SU-DHL-6 (cell line): ENCODE measurements at regions not wholly inside any gene's neighbourhood (a gene's known extent, or its start where the extent isn't known, plus 50 kb on each side); places are given as distances from the start of the nearest gene placed in this dataset.

ENCODE experiments used
- H2AFZ ChIP-seq: fragments of 200-600 bp; sonication (generic); 2 replicates; pipeline ENCODE4 v1.6.1; 2014; ENCODE audit warnings: low read depth, mild to moderate bottlenecking, moderate library complexity, mixed read lengths, antibody characterized with exemption, low read length; ENCODE audit not compliant: severe bottlenecking
- H3F3A ChIP-seq: fragments of 200-600 bp; shearing (Covaris generic); 2 replicates; pipeline ENCODE4 v1.6.0; 2016; ENCODE audit warnings: antibody characterized with exemption, mild to moderate bottlenecking; ENCODE audit not compliant: insufficient read depth
- H3K27ac ChIP-seq: fragments of 200-600 bp; sonication (generic); 2 replicates; pipeline ENCODE4 v1.5.1; 2016; ENCODE audit warnings: low read depth, mild to moderate bottlenecking, low read length, moderate library complexity, mixed read lengths
- H3K27me3 ChIP-seq: fragments of 200-600 bp; sonication (generic), shearing (Covaris generic); 2 replicates; pipeline ENCODE4 v1.6.0; 2014; ENCODE audit warnings: mild to moderate bottlenecking, low read length
- H3K36me3 ChIP-seq: fragments of 200-600 bp; sonication (generic); 2 replicates; pipeline ENCODE4 v1.6.1; 2014; ENCODE audit warnings: mild to moderate bottlenecking, low read length, mixed read lengths
- H3K4me2 ChIP-seq: fragments of 300-600, 200-600 bp; shearing (Covaris generic), sonication (generic); 2 replicates; pipeline ENCODE4 v1.6.0; 2014; ENCODE audit warnings: low read length, low read depth, mild to moderate bottlenecking; ENCODE audit not compliant: poor library complexity, severe bottlenecking
- H3K4me3 ChIP-seq: fragments of 200-600 bp; sonication (generic); 2 replicates; pipeline ENCODE4 v1.5.1; 2014; ENCODE audit warnings: antibody characterized with exemption, low read length, mild to moderate bottlenecking, mixed read lengths; ENCODE audit not compliant: insufficient read depth, poor library complexity, severe bottlenecking
- H3K79me2 ChIP-seq: fragments of 200-600 bp; sonication (generic); 2 replicates; pipeline ENCODE4 v1.6.1; 2014; ENCODE audit warnings: mild to moderate bottlenecking, low read length, moderate library complexity; ENCODE audit not compliant: insufficient read depth
- H3K9ac ChIP-seq: fragments of 200-600 bp; sonication (generic); 2 replicates; pipeline ENCODE4 v1.7.0; 2014; ENCODE audit warnings: mild to moderate bottlenecking, low read length
- H3K9me2 ChIP-seq: fragments of 200-600 bp; sonication (generic); replicated peaks from 2 replicates; pipeline ENCODE4 v1.6.1; 2014; ENCODE audit warnings: low read length; ENCODE audit not compliant: insufficient read depth
- H3K9me3 ChIP-seq: fragments of 200-600 bp; sonication (generic); 2 replicates; pipeline ENCODE4 v1.6.1; 2014; ENCODE audit warnings: low read length, mixed read lengths; ENCODE audit not compliant: insufficient read depth
- H4K20me1 ChIP-seq: fragments of 200-600 bp; sonication (generic); 2 replicates; pipeline ENCODE4 v1.6.1; 2014; ENCODE audit warnings: low read depth, mild to moderate bottlenecking, antibody characterized with exemption, low read length, moderate library complexity, mixed read lengths
- EZH2phosphoT487 ChIP-seq: fragments of 200-600 bp; sonication (generic), shearing (Covaris generic); conservative IDR thresholded peaks from 2 replicates; pipeline ENCODE4 v1.6.1; 2018; ENCODE audit warnings: mild to moderate bottlenecking, antibody characterized with exemption, low read length, moderate library complexity, mixed read lengths
- TF ChIP-seq, protein P1 (sequence below): fragments of 200-600 bp; sonication (generic); IDR thresholded peaks from one replicate; pipeline ENCODE4 v1.5.1; 2017; ENCODE audit warnings: antibody characterized with exemption, mild to moderate bottlenecking, low read length, moderate library complexity; ENCODE audit not compliant: insufficient read depth, poor library complexity, severe bottlenecking

DNA sequence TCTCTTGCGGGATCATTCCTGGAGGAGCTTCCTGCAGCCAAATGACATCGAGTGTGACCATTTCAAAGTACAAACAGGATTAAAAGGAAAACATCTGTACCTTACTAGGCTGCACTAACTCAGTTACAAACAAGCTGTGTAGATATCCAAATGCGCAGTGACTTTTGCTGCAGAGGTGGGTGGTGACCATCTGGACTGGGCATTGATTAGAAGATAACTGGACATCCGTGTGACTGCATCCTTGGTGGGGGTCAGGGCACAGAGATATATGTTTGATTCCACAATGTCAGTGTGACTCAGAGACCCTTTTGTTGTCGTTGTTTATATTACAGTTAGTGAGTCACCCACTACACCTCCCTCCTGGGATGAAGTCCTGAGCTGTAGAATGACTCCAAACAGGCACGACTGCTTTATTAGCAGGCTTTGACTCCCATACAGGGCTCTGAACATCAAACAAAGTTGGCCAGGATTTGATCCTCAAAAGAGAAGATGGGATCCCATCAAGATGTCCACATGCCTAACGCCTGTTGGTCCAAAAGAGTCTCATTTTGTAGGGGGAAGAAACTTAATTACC, 56.7 kb upstream of the SDK1 start:
- H3K9me2 ChIP-seq: no peaks in the 10 kb centered on the region
- H3K79me2 ChIP-seq: no peaks in the 10 kb centered on the region
- no peaks in the 10 kb centered on the region for H3K36me3 ChIP-seq
- no peak overlapping the region for H2AFZ ChIP-seq
- peaks cover 7% of the 10 kb centered on the region; the same call in 1 of the 2 replicates for H3K9me3 ChIP-seq
- no peak overlapping the region for H3K9ac ChIP-seq
- no peak overlapping the region for H3K27ac ChIP-seq
- H3K27me3 ChIP-seq: no peaks in the 10 kb centered on the region
- H4K20me1 ChIP-seq: no peaks in the 10 kb centered on the region
- H3K4me2 ChIP-seq: no peak overlapping the region
- no peaks in the 10 kb centered on the region for H3F3A ChIP-seq
- TF ChIP-seq EZH2phosphoT487: no peak
- TF ChIP-seq, protein P1, sequence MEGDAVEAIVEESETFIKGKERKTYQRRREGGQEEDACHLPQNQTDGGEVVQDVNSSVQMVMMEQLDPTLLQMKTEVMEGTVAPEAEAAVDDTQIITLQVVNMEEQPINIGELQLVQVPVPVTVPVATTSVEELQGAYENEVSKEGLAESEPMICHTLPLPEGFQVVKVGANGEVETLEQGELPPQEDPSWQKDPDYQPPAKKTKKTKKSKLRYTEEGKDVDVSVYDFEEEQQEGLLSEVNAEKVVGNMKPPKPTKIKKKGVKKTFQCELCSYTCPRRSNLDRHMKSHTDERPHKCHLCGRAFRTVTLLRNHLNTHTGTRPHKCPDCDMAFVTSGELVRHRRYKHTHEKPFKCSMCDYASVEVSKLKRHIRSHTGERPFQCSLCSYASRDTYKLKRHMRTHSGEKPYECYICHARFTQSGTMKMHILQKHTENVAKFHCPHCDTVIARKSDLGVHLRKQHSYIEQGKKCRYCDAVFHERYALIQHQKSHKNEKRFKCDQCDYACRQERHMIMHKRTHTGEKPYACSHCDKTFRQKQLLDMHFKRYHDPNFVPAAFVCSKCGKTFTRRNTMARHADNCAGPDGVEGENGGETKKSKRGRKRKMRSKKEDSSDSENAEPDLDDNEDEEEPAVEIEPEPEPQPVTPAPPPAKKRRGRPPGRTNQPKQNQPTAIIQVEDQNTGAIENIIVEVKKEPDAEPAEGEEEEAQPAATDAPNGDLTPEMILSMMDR: no peak
- H3K4me3 ChIP-seq: no peak overlapping the region

DNA sequence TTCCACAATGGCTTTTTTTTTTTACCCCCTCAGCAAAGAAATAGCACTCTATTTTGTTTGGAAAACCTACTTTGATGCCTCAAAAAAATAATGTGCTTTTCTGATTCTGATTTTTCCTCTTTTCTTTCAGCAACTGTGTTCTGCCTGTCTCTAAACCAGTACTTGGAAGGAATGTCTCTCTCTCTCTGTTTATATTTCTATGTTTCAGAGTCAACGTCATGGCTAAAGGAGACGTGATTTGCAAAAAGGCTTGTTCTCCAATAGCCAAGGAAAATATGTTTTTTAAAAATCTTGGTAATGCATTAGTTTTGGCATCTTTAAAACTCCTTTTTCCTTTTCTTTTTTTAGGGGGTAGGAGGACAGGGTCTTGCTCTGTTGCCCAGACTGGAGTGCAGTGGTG, 56.0 kb upstream of the SDK1 start:
- H3K4me2 ChIP-seq: no peak overlapping the region
- H3K36me3 ChIP-seq: no peaks in the 10 kb centered on the region
- H3F3A ChIP-seq: no peaks in the 10 kb centered on the region
- no peaks in the 10 kb centered on the region for H3K9me2 ChIP-seq
- no peaks in the 10 kb centered on the region for H4K20me1 ChIP-seq
- H3K27me3 ChIP-seq: no peaks in the 10 kb centered on the region
- H3K27ac ChIP-seq: no peak overlapping the region
- no peak overlapping the region for H3K9ac ChIP-seq
- no peak overlapping the region for H2AFZ ChIP-seq
- TF ChIP-seq, protein P1: no peak
- no peak for TF ChIP-seq EZH2phosphoT487
- no peak overlapping the region for H3K4me3 ChIP-seq
- H3K79me2 ChIP-seq: no peaks in the 10 kb centered on the region
- peaks cover 7% of the 10 kb centered on the region; the same call in 1 of the 2 replicates for H3K9me3 ChIP-seq

DNA sequence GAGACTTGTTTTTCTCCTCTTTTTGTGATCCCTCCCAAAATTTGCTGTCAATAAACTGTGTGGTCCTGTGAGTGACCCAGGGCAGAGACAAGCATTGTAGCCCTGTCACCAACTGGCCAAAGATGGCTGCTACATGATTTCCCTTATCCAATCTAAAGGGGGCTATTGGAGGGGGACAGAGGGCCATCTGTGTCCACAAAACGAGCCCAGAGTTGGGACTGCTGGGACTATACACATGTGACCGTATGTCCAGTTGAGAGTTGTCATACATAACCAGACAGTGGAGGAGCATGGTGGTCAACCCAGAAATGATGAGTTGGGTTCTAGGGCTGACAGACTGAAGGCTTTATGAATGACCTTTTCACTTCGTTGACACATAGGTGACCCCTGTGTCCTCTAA, 55.3 kb upstream of the SDK1 start:
- no peak overlapping the region for H3K4me2 ChIP-seq
- H2AFZ ChIP-seq: no peak overlapping the region
- H3F3A ChIP-seq: no peaks in the 10 kb centered on the region
- H3K36me3 ChIP-seq: no peaks in the 10 kb centered on the region
- H3K9me2 ChIP-seq: no peaks in the 10 kb centered on the region
- H3K9ac ChIP-seq: no peak overlapping the region
- no peaks in the 10 kb centered on the region for H4K20me1 ChIP-seq
- no peaks in the 10 kb centered on the region for H3K79me2 ChIP-seq
- peaks cover 7% of the 10 kb centered on the region; the same call in 1 of the 2 replicates for H3K9me3 ChIP-seq
- H3K27me3 ChIP-seq: no peaks in the 10 kb centered on the region
- no peak overlapping the region for H3K4me3 ChIP-seq
- TF ChIP-seq EZH2phosphoT487: no peak
- H3K27ac ChIP-seq: no peak overlapping the region

DNA sequence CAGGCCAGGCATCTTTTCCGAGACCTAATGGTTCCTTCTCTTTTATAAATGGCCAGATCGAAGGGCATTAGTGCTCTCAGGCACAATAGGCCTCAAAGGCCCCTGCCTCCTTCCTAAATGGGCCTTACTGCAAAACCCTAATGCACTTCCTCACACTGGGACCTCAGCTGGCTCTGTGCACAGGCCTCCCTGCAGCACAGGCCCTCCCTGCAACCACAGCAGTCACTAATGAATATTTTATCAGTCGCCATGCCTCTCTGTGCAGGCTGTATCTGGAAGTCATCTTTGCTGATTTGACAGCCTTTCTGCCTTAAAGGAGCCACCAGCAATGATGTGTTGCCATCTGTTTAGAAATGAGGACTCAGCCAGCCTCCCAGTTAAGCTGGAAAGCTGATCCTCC, 54.9 kb upstream of the SDK1 start:
- H3K9me2 ChIP-seq: no peaks in the 10 kb centered on the region
- H3K4me3 ChIP-seq: no peak overlapping the region
- no peak overlapping the region for H3K9ac ChIP-seq
- no peaks in the 10 kb centered on the region for H4K20me1 ChIP-seq
- no peaks in the 10 kb centered on the region for H3F3A ChIP-seq
- H3K9me3 ChIP-seq: peaks cover 7% of the 10 kb centered on the region; the same call in 1 of the 2 replicates
- no peak overlapping the region for H3K4me2 ChIP-seq
- no peak overlapping the region for H3K27ac ChIP-seq
- H2AFZ ChIP-seq: no peak overlapping the region
- TF ChIP-seq EZH2phosphoT487: no peak
- TF ChIP-seq, protein P1: no peak
- no peaks in the 10 kb centered on the region for H3K79me2 ChIP-seq
- no peaks in the 10 kb centered on the region for H3K36me3 ChIP-seq
- no peaks in the 10 kb centered on the region for H3K27me3 ChIP-seq
